Forelimb muscle (tissue), 1 donor: ENCODE measurements at regions not wholly inside any gene's neighbourhood (a gene's known extent, or its start where the extent isn't known, plus 50 kb on each side); places are given as distances from the start of the nearest gene placed in this dataset.

Source experiments
- DNase-seq: peaks from one replicate; pipeline ENCODE4 v3.0.0-alpha.2; 2013; ENCODE audit warnings: low read depth

DNA sequence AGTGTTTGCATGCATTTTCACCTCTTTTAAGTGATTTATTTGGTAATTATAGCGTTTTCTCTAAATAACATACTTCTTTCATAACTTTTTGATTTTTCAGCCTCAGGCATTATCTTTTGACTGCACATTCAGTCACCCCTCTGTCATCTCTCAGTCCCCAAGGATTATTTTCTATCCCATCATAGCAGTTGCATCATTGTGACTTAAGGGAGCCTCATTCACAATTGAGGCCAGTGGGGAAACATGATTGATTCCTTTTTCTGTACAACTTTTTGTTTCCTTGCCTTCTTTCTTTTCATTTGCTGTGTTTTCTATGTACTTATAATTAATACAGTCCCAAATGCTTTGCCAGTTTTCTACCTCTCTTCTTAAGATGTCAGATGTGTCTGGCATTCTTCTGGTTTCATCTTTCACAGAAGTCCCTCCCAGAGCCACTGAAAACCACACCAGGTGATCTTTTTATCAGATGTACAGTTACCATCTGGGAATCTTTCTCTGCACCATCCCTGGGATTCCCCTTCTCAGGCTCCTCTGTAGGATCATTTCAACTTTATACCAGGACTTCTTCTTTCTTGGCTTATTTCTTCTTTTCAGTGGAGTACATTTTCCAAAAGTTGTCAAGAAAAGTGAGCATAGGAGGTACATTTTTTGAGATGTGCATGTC, 151.4 kb downstream of the RAP2B start:
- no peak for DNase-seq

DNA sequence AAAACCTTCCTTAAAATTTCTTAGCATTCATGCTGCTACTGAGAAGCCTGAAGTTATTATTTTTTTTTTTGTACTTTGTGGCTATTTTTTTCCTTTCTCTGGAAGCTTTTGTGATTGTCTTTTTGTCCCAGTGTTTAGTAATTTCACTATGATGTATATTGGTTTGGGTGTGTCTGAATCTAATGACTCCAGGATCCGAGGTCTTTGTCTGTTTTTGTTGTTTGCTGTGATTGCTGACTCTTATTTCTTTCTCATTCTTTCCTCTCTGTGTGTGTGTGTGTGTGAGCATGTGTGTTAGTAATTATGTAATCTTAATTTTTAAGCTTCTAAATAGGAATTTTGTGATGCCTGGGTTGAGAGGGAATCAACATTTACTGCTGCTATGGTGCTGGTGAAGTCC, 152.0 kb downstream of the RAP2B start:
- no peak for DNase-seq

DNA sequence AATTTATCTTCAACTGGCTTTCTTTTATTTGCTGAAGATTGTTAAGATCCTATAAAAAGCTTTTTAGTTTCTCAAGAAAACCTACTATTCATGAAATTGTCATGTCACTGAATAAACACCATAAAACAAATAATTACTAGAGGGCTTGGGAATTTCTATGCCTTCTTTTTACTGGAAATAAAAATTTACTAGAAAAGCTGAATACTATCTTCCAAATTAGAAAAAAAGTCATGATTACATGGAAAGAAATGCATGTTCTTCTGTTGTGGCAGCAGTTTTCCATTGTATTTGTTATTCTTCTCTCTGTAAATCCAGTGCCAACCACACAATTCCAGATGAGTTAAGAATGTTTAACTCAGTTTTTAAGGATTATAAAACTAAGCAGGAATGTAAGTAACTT, 153.8 kb downstream of the RAP2B start:
- no peak for DNase-seq

GRCh38 chr3:153319705-153320554, 157.9 kb downstream of the RAP2B start:
- DNase-seq: no peak

GRCh38 chr3:153320585-153321128, 158.6 kb downstream of the RAP2B start:
- DNase-seq: no peak

- no peak for DNase-seq
Observed at GRCh38 chr3:153328690-153329089, 166.7 kb downstream of the RAP2B start.

GRCh38 chr3:153330901-153331300, 168.9 kb downstream of the RAP2B start:
- no peak for DNase-seq

DNA sequence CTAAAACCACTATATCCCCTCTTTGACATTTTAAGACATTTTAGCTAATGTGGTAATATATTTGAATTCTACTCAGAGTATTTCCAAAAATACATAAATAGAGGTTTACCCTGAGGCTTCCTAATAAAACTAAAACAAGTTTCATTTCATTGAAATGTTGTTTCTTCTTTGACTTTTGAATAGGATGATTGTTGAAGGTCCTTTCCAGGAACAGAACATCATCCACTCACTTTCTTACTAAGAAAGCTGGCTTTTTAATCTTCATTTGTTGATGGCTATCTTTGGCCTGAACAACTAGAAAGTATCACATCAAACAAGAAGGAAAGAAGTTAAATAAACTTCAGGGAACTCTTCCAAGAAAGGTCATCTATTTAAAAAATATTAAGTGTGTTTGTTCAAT, 169.7 kb downstream of the RAP2B start:
- no peak for DNase-seq

- no peak for DNase-seq
Observed at GRCh38 chr3:153334558-153334957, 172.5 kb downstream of the RAP2B start.

DNA sequence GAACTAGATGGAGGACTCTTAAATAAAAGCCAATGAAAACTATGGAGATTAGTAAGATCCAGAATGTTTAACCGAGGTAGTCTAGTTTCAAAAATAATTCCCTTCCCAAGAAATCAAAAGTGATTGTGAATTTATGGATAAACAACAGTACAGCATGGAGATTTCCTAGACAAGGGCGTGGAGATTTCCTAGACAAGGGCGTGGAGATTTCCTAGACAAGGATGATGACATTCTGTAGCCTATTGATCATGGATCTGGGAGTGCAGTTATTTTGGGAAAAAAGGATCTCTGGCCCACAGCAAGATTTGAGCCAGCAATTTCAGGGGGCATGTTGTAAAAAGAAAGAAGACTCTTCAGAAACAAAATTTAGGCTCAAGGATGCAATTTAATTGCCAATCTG, 175.3 kb downstream of the RAP2B start:
- no peak for DNase-seq

DNA sequence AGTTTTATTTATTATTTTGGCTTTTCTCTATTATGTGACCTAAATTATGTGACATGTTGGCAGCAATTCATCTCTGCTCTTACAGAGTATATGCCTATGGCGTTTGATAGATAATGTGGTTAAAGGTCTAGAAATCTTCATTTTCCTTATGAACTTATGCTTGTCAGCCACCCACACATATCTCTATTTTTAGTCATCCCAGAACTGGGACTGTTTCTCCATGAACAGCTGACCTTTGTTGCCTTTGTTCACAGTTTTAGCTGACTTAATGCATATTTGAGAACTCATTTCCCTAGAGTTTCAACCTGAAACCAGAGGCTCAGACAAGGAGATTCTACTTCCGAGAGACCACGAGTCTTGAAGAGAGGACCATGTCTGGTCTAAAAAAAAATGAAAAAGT, 176.5 kb downstream of the RAP2B start:
- peak; percentile 29 for DNase-seq

DNA sequence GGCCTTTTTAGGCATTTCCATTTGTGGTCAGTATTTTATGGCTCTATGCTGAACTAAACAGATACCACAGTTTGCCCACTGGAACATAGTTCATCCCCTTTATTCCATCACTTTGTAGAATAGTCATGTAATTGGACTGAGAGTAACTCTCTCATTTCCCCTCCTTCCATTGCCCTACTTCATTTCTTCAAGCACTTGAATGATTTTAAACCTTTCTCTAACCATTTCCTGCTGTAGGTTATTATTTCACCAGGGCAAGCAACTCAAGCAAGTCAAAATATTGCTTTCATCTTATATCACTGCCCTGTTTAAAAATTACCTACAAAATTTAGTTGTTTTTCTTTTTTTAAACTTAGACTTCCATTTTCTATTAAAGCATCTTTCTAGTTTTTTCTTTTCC, 177.0 kb downstream of the RAP2B start:
- no peak for DNase-seq

GRCh38 chr3:153343988-153344782, 182.2 kb downstream of the RAP2B start:
- no peak for DNase-seq

DNA sequence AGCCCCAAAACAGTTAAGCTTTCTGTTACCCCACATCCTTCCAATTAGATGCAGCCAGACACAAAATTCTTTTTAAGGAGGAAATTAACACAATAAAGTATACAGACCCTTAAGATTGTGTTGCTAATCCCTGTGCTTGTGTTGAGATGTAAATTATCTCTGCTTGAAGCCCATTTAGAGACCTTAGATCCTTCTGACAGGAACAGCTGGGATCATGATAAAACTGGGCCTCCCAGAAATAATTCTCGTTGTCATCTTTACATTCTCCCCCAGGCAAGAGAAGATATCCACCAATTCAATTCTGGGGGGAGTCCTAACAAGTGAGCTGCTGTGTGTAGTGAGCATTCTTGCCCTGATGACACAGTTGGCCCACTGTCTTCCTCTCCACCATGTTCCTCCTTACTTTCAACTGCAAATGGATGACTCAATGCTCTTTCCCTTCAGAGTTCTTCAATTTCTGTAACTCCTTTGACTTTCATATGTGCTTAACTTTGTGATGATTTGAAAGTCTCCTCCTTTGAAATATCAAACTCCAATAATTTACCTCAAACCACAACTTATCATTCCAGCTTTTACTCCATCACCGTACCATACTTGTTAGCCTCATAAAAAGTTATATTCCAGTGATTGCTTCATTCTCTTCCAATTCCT, 186.6 kb downstream of the RAP2B start:
- no peak for DNase-seq

- DNase-seq: no peak
Observed at GRCh38 chr3:153349108-153349499, 187.1 kb downstream of the RAP2B start.

- DNase-seq: no peak
Observed at GRCh38 chr3:153350420-153350819, 188.4 kb downstream of the RAP2B start.

GRCh38 chr3:153354641-153355040, 192.6 kb downstream of the RAP2B start:
- DNase-seq: no peak

- no peak for DNase-seq
Observed at GRCh38 chr3:153355559-153355958, 193.5 kb downstream of the RAP2B start.

DNA sequence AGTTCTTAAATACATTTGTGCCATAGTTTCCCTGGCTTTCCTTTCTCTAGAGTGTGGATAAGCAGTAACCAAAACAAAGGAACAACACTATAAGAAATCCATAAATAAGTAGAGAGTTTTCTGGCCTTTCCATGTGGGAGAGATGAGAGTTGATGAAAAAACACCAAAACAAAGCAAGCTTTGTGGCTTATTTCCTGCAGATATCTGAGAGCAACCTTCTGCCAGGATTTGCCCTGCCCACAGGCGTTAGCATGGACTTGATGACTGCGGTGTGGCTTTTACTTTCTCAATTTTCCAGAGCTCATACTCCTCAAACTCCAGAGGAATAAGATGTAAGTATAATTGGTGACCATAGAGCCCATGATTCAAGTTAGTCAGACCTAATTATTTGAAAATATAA, 194.9 kb downstream of the RAP2B start:
- no peak for DNase-seq

DNA sequence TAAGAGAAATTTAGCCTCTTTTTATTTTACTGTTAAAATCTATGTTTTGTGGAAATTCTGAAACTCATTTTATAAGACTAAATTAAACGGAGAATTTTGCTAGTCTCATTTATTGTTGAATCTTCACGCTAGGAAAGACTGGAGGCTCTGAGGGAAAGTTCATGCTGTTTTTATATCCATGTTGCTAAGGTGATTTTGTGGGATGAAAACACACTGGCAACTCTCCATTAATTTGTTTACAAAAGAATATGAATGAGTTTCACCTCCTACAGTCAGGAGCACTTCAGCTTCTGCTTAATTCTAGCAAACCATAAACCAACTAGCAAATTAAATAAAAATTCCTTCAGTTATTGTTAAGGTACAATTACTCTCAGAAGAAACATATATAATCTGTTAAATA, 195.4 kb downstream of the RAP2B start:
- no peak for DNase-seq

DNA sequence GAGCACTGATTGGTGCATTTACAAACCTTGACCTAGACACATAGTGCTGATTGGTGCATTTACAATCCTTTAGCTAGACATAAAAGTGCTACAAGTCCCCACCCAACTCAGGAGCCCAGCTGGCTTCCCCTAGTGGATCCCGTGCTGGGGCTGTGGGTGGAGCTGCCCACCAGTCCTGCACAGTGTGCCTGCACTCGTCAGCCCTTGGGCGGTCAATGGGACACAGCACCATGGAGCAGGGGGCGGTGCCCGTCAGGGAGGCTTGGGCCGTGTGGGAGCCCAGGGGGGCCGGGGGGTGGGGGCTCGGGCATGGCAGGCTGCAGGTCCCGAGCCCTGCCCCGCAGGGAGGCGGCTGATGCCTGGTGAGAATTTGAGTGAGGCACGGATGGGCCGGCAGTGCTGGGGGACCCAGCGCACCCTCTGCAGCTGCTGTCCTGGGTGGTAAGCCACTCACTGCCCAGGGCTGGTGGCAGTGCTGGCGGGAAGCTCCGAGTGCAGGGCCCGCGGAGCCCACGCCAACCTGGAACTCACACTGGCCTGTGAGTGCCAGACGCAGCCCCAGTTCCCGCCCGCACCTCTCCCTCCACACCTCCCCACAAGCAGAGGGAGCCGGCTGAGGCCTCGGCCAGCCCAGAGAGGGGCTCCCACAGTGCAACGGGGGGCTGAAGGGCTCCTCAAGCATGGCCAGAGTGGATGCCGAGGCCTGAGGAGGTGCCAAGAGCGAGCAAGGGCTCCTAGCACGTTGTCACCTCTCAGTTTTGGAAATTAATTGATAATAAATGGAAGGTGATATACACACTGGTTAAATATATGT, 207.7 kb downstream of the RAP2B start:
- no peak for DNase-seq
